Osteoblast (primary cell): ENCODE measurements at regions not wholly inside any gene's neighbourhood (a gene's known extent, or its start where the extent isn't known, plus 50 kb on each side); places are given as distances from the start of the nearest gene placed in this dataset.
A peak's percentile ranks its signal among the peaks of the same experiment; 100 is the strongest.
"Not testable (repeated sequence)": the region's sequence is repeated elsewhere in the genome, so short reads cannot be mapped to it uniquely, and the experiment has no call there.

Source experiments
- DNase-seq: peaks from one replicate; pipeline ENCODE4 v3.0.0; 2011; ENCODE audit warnings: low spot score, mixed read lengths; ENCODE audit not compliant: insufficient read length; ENCODE audit errors: missing footprints
- H2AFZ ChIP-seq: 2 replicates; pipeline ENCODE4 v1.6.0; 2011; ENCODE audit warnings: mild to moderate bottlenecking, low read length
- H3K27ac ChIP-seq: 2 replicates; pipeline ENCODE4 v1.5.1; 2011; ENCODE audit warnings: mild to moderate bottlenecking, low read depth, low read length, moderate library complexity
- H3K27me3 ChIP-seq: 2 replicates; pipeline ENCODE4 v1.6.0; 2012; ENCODE audit warnings: mild to moderate bottlenecking, control low read depth, inconsistent platforms, low read length, moderate library complexity; ENCODE audit not compliant: insufficient read depth
- H3K36me3 ChIP-seq: 2 replicates; pipeline ENCODE4 v1.5.1; 2011; ENCODE audit warnings: mild to moderate bottlenecking, low read length, control low read depth, moderate library complexity; ENCODE audit not compliant: insufficient read depth
- H3K4me1 ChIP-seq: 2 replicates; pipeline ENCODE4 v1.5.1; 2011; ENCODE audit warnings: mild to moderate bottlenecking, low read length, control low read depth, moderate library complexity; ENCODE audit not compliant: insufficient read depth
- H3K4me2 ChIP-seq: 2 replicates; pipeline ENCODE4 v1.6.0; 2011; ENCODE audit warnings: mild to moderate bottlenecking, low read length; ENCODE audit not compliant: insufficient read depth
- H3K4me3 ChIP-seq: fragments of 200-600 bp; sonication (generic); 3 replicates; pipeline ENCODE4 v1.5.1; 2012; ENCODE audit warnings: mild to moderate bottlenecking, low read length, inconsistent platforms; ENCODE audit not compliant: insufficient read depth
- H3K79me2 ChIP-seq: 2 replicates; pipeline ENCODE4 v1.6.0; 2012; ENCODE audit warnings: mild to moderate bottlenecking, low read length, control low read depth, inconsistent platforms; ENCODE audit not compliant: insufficient read depth
- H3K9me3 ChIP-seq: 2 replicates; pipeline ENCODE4 v1.5.1; 2011; ENCODE audit warnings: low read depth, low read length, control low read depth
- H4K20me1 ChIP-seq: 2 replicates; pipeline ENCODE4 v1.6.0; 2012; ENCODE audit warnings: mild to moderate bottlenecking, low read length, control low read depth; ENCODE audit not compliant: insufficient read depth
- TF ChIP-seq, protein P1 (sequence below): IDR thresholded peaks from 2 replicates; pipeline ENCODE4 v1.5.1; 2011; ENCODE audit warnings: mild to moderate bottlenecking, low read depth, low read length, moderate library complexity; ENCODE audit errors: extremely low read depth

DNA sequence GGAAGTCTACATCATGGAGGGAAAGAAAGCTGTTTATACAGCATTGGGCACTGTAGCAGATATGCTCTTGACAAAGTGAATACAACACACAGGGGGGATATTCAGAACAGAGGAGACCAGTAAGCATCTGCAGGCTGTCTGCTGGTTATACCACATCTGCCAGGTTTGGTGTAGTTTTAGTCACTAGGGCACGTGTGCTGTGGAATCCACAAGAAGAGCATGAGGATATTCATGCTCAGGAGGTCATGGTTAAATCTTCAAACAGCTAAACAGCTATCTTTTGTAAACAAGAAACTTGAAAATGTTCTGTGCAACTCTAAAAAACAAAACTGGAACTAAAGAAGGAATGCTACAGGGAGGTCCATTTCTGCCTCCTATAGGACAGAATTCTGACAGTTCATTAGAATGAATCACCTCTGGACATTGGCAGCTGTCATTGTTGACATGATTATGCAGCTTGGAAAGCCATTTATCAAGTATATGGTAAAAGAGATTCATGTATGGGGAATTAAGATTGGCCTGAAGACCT lies 175.8 kb downstream of the RCHY1 start:
- Histone ChIP-seq H3K9me3 (no peaks in the 10 kb centered on the region), H4K20me1 (no peaks in the 10 kb centered on the region), H3K79me2 (no peaks in the 10 kb centered on the region), H3K27me3 (no peaks in the 10 kb centered on the region), H3K4me1 (no peaks in the 10 kb centered on the region), H3K36me3 (no peaks in the 10 kb centered on the region), H3K4me3 (no peak overlapping the region), H3K27ac (no peak overlapping the region), H2AFZ (no peak overlapping the region), H3K4me2 (no peak overlapping the region)
- TF ChIP-seq, protein P1, sequence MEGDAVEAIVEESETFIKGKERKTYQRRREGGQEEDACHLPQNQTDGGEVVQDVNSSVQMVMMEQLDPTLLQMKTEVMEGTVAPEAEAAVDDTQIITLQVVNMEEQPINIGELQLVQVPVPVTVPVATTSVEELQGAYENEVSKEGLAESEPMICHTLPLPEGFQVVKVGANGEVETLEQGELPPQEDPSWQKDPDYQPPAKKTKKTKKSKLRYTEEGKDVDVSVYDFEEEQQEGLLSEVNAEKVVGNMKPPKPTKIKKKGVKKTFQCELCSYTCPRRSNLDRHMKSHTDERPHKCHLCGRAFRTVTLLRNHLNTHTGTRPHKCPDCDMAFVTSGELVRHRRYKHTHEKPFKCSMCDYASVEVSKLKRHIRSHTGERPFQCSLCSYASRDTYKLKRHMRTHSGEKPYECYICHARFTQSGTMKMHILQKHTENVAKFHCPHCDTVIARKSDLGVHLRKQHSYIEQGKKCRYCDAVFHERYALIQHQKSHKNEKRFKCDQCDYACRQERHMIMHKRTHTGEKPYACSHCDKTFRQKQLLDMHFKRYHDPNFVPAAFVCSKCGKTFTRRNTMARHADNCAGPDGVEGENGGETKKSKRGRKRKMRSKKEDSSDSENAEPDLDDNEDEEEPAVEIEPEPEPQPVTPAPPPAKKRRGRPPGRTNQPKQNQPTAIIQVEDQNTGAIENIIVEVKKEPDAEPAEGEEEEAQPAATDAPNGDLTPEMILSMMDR = no peak
- DNase-seq = no peak

DNA sequence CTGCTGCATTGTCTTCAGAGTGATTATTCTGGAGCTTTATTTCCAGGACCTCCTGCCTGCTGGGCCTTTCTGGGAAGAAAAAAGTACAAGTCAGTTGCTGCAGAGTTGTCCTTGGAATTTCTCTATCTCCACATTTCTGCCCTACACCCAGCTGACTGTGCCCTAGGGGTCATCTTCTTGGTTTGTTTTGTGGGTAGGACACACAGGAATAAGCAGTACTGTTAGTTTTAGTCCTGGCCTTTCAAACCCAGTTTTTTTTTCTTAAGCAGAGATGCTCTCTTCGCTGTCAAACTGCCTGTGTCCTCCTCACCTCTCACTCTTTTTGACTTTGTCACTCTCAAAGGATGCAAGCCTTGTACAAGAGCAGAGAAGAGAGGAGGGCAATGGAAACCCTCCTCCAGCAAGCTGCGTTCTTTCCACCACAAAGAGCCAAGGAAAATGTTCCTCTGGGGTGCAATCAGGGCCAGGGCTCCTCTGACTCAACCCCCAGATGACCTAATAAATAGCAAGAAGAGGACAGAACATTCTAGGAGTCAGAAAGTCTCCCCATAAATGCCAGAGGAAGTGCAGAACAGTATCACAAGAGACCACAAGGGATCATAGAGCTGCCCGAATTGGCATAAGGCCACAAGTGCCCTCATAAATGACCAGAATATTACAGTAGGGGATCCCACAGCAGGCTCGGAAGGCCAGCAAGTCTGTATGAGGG lies 186.2 kb downstream of the RCHY1 start:
- TF ChIP-seq, protein P1 = no peak
- H3K4me1 ChIP-seq = no peaks in the 10 kb centered on the region
- H3K79me2 ChIP-seq = no peaks in the 10 kb centered on the region
- no peak overlapping the region for H2AFZ ChIP-seq
- no peaks in the 10 kb centered on the region for H3K27me3 ChIP-seq
- H3K27ac ChIP-seq = no peak overlapping the region
- no peaks in the 10 kb centered on the region for H3K9me3 ChIP-seq
- no peak overlapping the region for H3K4me2 ChIP-seq
- peak; percentile 57 for DNase-seq
- H4K20me1 ChIP-seq = no peaks in the 10 kb centered on the region
- no peaks in the 10 kb centered on the region for H3K36me3 ChIP-seq
- no peak overlapping the region for H3K4me3 ChIP-seq

DNA sequence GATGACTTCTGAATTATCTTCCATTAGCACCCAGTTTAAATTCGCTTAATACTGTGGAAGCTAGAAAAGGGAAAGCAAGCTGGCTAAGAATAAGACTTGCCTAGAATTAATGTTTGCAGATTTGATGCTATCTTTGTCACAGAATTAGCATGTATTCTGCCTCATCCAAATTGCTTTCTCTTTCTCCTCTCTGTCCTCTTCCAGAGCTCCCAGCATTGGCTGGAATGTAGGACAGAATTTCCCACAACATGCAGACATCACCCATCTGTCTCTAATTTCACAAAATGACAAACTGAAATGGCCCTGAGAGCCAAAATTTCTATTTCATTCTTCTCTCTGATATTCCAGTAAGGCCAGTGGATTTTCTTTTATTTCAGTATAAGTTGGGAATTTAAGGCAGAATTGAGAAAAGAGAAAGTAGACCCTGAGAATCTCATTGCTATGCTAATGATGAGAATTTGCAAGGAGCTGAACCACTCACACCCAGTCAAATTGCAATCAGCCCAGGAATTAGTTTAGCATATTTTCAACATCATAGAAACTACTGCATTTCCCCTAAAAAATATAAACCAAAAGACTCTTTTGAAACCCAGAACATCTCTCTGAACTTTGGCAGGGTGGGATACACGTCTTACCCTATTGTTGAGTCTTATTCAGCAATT lies 188.8 kb downstream of the RCHY1 start:
- TF ChIP-seq, protein P1 = no peak
- Histone ChIP-seq H3K4me2 (no peak overlapping the region), H3K4me1 (no peaks in the 10 kb centered on the region)

DNA sequence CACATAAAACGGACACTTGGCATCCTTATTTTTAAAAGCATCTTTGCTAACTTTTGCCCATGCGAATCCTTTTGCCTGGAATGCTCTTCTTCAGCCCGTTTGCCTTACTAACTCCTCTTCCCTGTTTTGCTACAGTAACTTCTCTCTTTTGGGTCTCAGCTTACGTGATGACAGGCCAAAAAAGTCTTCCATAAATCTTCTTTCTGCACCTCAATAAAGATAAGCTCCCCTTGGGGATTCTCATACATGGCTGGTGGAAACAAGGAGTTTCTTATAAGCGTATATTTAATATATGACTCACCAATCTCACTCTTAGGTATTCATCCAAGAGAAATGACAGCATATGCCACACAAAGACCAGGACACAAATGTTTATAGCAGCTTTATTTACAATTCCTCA lies 192.7 kb downstream of the RCHY1 start:
- TF ChIP-seq, protein P1 = no peak
- no peaks in the 10 kb centered on the region for H3K9me3 ChIP-seq
- no peaks in the 10 kb centered on the region for H3K36me3 ChIP-seq
- no peaks in the 10 kb centered on the region for H4K20me1 ChIP-seq
- no peak overlapping the region for H3K4me2 ChIP-seq
- no peak overlapping the region for H3K27ac ChIP-seq
- H3K79me2 ChIP-seq = no peaks in the 10 kb centered on the region
- H3K4me1 ChIP-seq = no peaks in the 10 kb centered on the region
- H3K4me3 ChIP-seq = no peak overlapping the region
- no peak for DNase-seq
- H2AFZ ChIP-seq = no peak overlapping the region
- H3K27me3 ChIP-seq = no peaks in the 10 kb centered on the region

More for the DNA sequence above, 188.8 kb downstream of the RCHY1 start:
- H3K36me3 ChIP-seq = no peaks in the 10 kb centered on the region
- no peak overlapping the region for H3K4me3 ChIP-seq
- H3K27ac ChIP-seq = no peak overlapping the region
- no peak for DNase-seq
- no peaks in the 10 kb centered on the region for H4K20me1 ChIP-seq
- no peaks in the 10 kb centered on the region for H3K79me2 ChIP-seq
- H3K9me3 ChIP-seq = no peaks in the 10 kb centered on the region
- no peak overlapping the region for H2AFZ ChIP-seq
- H3K27me3 ChIP-seq = no peaks in the 10 kb centered on the region

DNA sequence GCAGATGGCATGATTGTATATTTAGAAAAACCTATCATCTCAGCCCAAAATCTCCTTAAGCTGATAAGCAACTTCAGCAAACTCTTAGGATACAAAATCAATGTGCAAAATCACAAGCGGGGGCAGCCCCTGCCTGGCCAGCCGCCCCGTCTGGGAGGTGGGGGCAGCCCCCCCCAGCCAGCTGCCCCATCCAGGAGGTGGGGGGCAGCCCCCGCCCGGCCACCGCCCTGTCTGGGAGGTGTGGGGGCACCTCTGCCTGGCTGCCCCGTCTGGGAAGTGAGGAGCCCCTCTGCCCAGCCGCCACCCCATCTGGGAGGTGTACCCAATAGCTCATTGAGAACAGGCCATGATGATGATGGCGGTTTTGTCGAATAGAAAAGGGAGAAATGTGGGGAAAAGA lies 196.6 kb downstream of the RCHY1 start:
- H3K4me3 ChIP-seq = not testable (repeated sequence)

More for the DNA sequence above, 196.6 kb downstream of the RCHY1 start:
- not testable (repeated sequence) for H3K4me2 ChIP-seq, H2AFZ ChIP-seq, H3K4me1 ChIP-seq, H3K36me3 ChIP-seq, H3K27me3 ChIP-seq, DNase-seq, H3K79me2 ChIP-seq, H4K20me1 ChIP-seq, H3K27ac ChIP-seq, H3K9me3 ChIP-seq
